HepG2 (cell line): ENCODE measurements at regions not wholly inside any gene's neighbourhood (a gene's known extent, or its start where the extent isn't known, plus 50 kb on each side); places are given as distances from the start of the nearest gene placed in this dataset.

Experiments
- ATAC-seq: fragments of 200-7000 bp; cut with Tn5 transposase; 3 replicates; pipeline ENCODE4 v1.9.1; 2020; ENCODE audit warnings: mild to moderate bottlenecking, moderate library complexity
- BruUV-seq: library from RNA; stranded (reverse); fragments of 400-500 nt; replicated peaks from 2 replicates; lab custom pipeline; 2021; lab: Mats Ljungman, UMichigan
- CTCF ChIA-PET: fragments of 300-600 bp; formaldehyde crosslinking; extraction: SDS; loops from one replicate; lab custom pipeline; 2021; ENCODE audit warnings: low total read pairs, inconsistent platforms, low intra/inter-chr PET ratio; lab: Yijun Ruan, JAX
- POLR2A ChIA-PET: fragments of 350-600 bp; sonication (Branson Sonifier 250); formaldehyde crosslinking; loops from one replicate; lab custom pipeline; 2020; ENCODE audit warnings: antibody characterized with exemption, inconsistent platforms; lab: Yijun Ruan, JAX
- DNase-seq: peaks from one replicate; pipeline ENCODE4 v3.0.0-alpha.2; 2015; ENCODE audit warnings: low spot score
- FAIRE-seq: peaks from 3 replicates; lab custom pipeline; 2011; peaks lifted over from hg19 to GRCh38; lab: Jason Lieb, UNC
- H2AFZ ChIP-seq: one replicate; pipeline ENCODE4 v1.6.1; 2011; ENCODE audit warnings: low read length, inconsistent platforms
- H3K27ac ChIP-seq: fragments of 300-600 bp; 3 replicates; pipeline ENCODE4 v1.8.0; 2011; ENCODE audit warnings: mixed run types, mild to moderate bottlenecking, mixed read lengths, low read length, inconsistent platforms; ENCODE audit not compliant: insufficient read depth; ENCODE audit errors: extremely low read length
- H3K27me3 ChIP-seq, 2 experiments: fragments of 200-600 bp in 1 of 2; 2 replicates in 1 of 2; 3 replicates in 1 of 2; pipeline versions ENCODE4 v1.6.0 to v1.8.0; 2011; ENCODE audit warnings: low read length in 2 of 2, mild to moderate bottlenecking in 2 of 2, moderate library complexity in 2 of 2, inconsistent platforms in 1 of 2; ENCODE audit not compliant: insufficient read depth in 2 of 2, control insufficient read depth in 1 of 2
- H3K36me3 ChIP-seq, 2 experiments: fragments of 200-600 bp in 1 of 2; replicated peaks in 1 of 2; 2 replicates in 1 of 2; 3 replicates in 1 of 2; pipeline versions ENCODE4 v1.5.1 to v1.8.0; 2011; ENCODE audit warnings: low read length in 2 of 2, inconsistent platforms in 1 of 2; ENCODE audit not compliant: insufficient read depth in 2 of 2, control insufficient read depth in 1 of 2
- H3K4me1 ChIP-seq: 2 replicates; pipeline ENCODE4 v1.5.1; 2012; ENCODE audit warnings: low read length, inconsistent platforms; ENCODE audit not compliant: insufficient read depth
- H3K4me2 ChIP-seq: 2 replicates; pipeline ENCODE4 v1.6.0; 2011; ENCODE audit warnings: low read depth, low read length, inconsistent platforms
- H3K4me3 ChIP-seq, 3 experiments: fragments of 200-600 bp in 1 of 3; sonication (generic), shearing (Covaris generic) in 1 of 3; replicated peaks in 1 of 3; 2 replicates each; pipeline ENCODE4 v1.5.1; 2011 to 2016; ENCODE audit warnings: low read length in 3 of 3, inconsistent platforms in 2 of 3, low read depth in 2 of 3, mild to moderate bottlenecking in 2 of 3, control low read depth in 1 of 3, mixed read lengths in 1 of 3; ENCODE audit not compliant: insufficient read depth in 1 of 3
- H3K79me2 ChIP-seq: one replicate; pipeline ENCODE4 v1.6.1; 2011; ENCODE audit warnings: low read length, inconsistent platforms; ENCODE audit not compliant: insufficient read depth
- H3K9ac ChIP-seq: 2 replicates; pipeline ENCODE4 v1.6.0; 2011; ENCODE audit warnings: mild to moderate bottlenecking, low read depth, low read length, inconsistent platforms; ENCODE audit not compliant: insufficient read depth
- H3K9me3 ChIP-seq: 2 replicates; pipeline ENCODE4 v1.5.1; 2012; ENCODE audit warnings: mild to moderate bottlenecking, low read length
- H4K20me1 ChIP-seq: 2 replicates; pipeline ENCODE4 v1.6.0; 2011; ENCODE audit warnings: inconsistent platforms, mild to moderate bottlenecking, low read length, moderate library complexity; ENCODE audit not compliant: insufficient read depth
- ATAD3A ChIP-seq: sonication (generic); formaldehyde crosslinking; IDR thresholded peaks from 2 replicates; pipeline ENCODE4 v1.4.0; 2020; ENCODE audit warnings: missing genetic modification reagents
- CEBPB ChIP-seq: IDR thresholded peaks from 2 replicates; pipeline ENCODE4 v1.6.1; 2011; ENCODE audit warnings: low read depth, low read length, improper control_type of control experiment, borderline replicate concordance
- MBD4 ChIP-seq: IDR thresholded peaks from 2 replicates; pipeline ENCODE4 v1.6.1; 2012; ENCODE audit warnings: low read length, inconsistent platforms, borderline replicate concordance
- MTERF4 ChIP-seq: sonication (generic); formaldehyde crosslinking; IDR thresholded peaks from 2 replicates; pipeline ENCODE4 v1.8.0; 2023; ENCODE audit warnings: mild to moderate bottlenecking, missing genetic modification reagents
- NR2F6 ChIP-seq, 2 experiments: IDR thresholded peaks; 2 replicates each; pipeline ENCODE4 v1.6.1; 2016; ENCODE audit warnings: antibody characterized with exemption in 1 of 2, mild to moderate bottlenecking in 1 of 2
- REST ChIP-seq, 2 experiments: IDR thresholded peaks; 2 replicates each; pipeline ENCODE4 v1.6.1; 2011 to 2012; ENCODE audit warnings: low read length in 2 of 2, borderline replicate concordance in 1 of 2, low read depth in 1 of 2, mild to moderate bottlenecking in 1 of 2, moderate library complexity in 1 of 2
- RFX1 ChIP-seq: fragments of 450-650 bp; IDR thresholded peaks from 2 replicates; pipeline ENCODE4 v1.6.1; 2017
- STAG1 ChIP-seq: sonication (generic); formaldehyde crosslinking; IDR thresholded peaks from 2 replicates; pipeline ENCODE4 v1.4.0; 2020; ENCODE audit warnings: missing genetic modification reagents
- ZIK1 ChIP-seq: sonication (generic); formaldehyde crosslinking; IDR thresholded peaks from 2 replicates; pipeline ENCODE4 v1.5.0; 2020; ENCODE audit warnings: mild to moderate bottlenecking, low read depth, missing genetic modification reagents, borderline replicate concordance
- ZNF318 ChIP-seq: sonication (generic); formaldehyde crosslinking; IDR thresholded peaks from 2 replicates; pipeline ENCODE4 v1.4.0; 2020; ENCODE audit warnings: mild to moderate bottlenecking, missing genetic modification reagents
- ZNF580 ChIP-seq: IDR thresholded peaks from 2 replicates; pipeline ENCODE4 v1.6.1; 2016; ENCODE audit warnings: low read depth, borderline replicate concordance
- WGBS: methylation state at CpG from one replicate; pipeline ENCODE4 v1.1.6; 2017; ENCODE audit warnings: low lambda C conversion rate; 5-methylcytosine and 5-hydroxymethylcytosine counted together
- in situ Hi-C: cut with HindIII; loops from 2 replicates; pipeline ENCODE4 v1.10.0; 2017; ENCODE audit warnings: low pct_unique_long_range_greater_than_20kb; ENCODE audit not compliant: extremely low pct_ligation_motif_present
- intact Hi-C: fragments of 100-400 bp; cut with micrococcal nuclease; formaldehyde crosslinking; loops from one replicate; pipeline ENCODE4 v1.10.0; 2022; ENCODE audit not compliant: unreplicated experiment

- POLR2A ChIA-PET: no interaction called here
- TF ChIP-seq MTERF4 (CRISPR knock-in tag) (no peak), NR2F6 (IDR thresholded peaks at IDR 0.05) (no peak), NR2F6 (CRISPR knock-in tag; IDR thresholded peaks at IDR 0.05) (no peak), CEBPB (no peak), MBD4 (no peak), ZNF318 (no peak), ZNF580 (no peak), STAG1 (CRISPR knock-in tag) (no peak), REST (IDR thresholded peaks at IDR 0.05; ENCODE audit: borderline replicate concordance in 1 of 2, low read depth in 1 of 2, low read length in 2 of 2) (no peak), RFX1 (no peak), ATAD3A (CRISPR knock-in tag) (no peak), ZIK1 (CRISPR knock-in tag) (no peak)
These were observed 1574.5 kb downstream of the MRPL39 start for GRCh38 chr21:24032709-24033232.

More at GRCh38 chr21:24032709-24033232, 1574.5 kb downstream of the MRPL39 start:
- Histone ChIP-seq H3K4me3 (no peak overlapping the region), H3K9ac (no peak overlapping the region), H3K27me3 (no peaks in the 10 kb centered on the region), H3K27ac (no peak overlapping the region), H3K9me3 (peaks cover 76% of the 10 kb centered on the region), H3K36me3 (no peaks in the 10 kb centered on the region), H3K79me2 (no peaks in the 10 kb centered on the region), H3K4me1 (no peaks in the 10 kb centered on the region), H2AFZ (no peak overlapping the region), H4K20me1 (no peaks in the 10 kb centered on the region), H3K4me2 (no peak overlapping the region)
- intact Hi-C loops (no loop called here), in situ Hi-C loops (no loop called here)
- 3% methylated on average over 2 of the region's 2 CpGs for WGBS
- ATAC-seq (no peak), FAIRE-seq (no peak), DNase-seq (no peak)
- BruUV-seq: no TSS peak
- CTCF ChIA-PET: no interaction called here
